ENCODE measurements at regions not wholly inside any gene's neighbourhood (a gene's known extent, or its start where the extent isn't known, plus 50 kb on each side); places are given as distances from the start of the nearest gene placed in this dataset.

- TF ChIP-seq RFX5 (IDR thresholded peaks at IDR 0.05; ENCODE audit: low read depth, low read length) = no peak
Observed at GRCh38 chr16:82535764-82536163, 91.0 kb upstream of the CDH13 start (continued).

GRCh38 chr16:82535262-82535661 lies 91.5 kb upstream of the CDH13 start:
- intact Hi-C loops (cut with micrococcal nuclease; ENCODE audit: unreplicated experiment) = no loop called here
- SMC1A ChIA-PET (ENCODE audit: uncharacterized antibody, unreplicated experiment) = no interaction called here
- RAD21 ChIA-PET (ENCODE audit: unreplicated experiment) = no interaction called here
- Histone ChIP-seq H3K27ac (ENCODE audit: control insufficient read depth, insufficient read depth) (no peak overlapping the region), H3K4me2 (ENCODE audit: control insufficient read depth, insufficient read depth) (no peak overlapping the region), H3K4me1 (ENCODE audit: control insufficient read depth, insufficient read depth, low read length) (no peaks in the 10 kb centered on the region), H3K79me2 (ENCODE audit: control insufficient read depth, insufficient read depth, low read length) (no peaks in the 10 kb centered on the region), H3K9ac (ENCODE audit: control insufficient read depth, insufficient read depth, low read length) (no peak overlapping the region), H2AFZ (ENCODE audit: control insufficient read depth, low read depth, low read length) (no peak overlapping the region), H3K27me3 (replicated peaks in 1 of 2; ENCODE audit: control insufficient read depth in 2 of 2, insufficient read depth in 2 of 2, low read length in 1 of 2) (no peaks in the 10 kb centered on the region), H3K36me3 (ENCODE audit: control insufficient read depth in 2 of 2, insufficient read depth in 2 of 2, low read length in 1 of 2) (no peaks in the 10 kb centered on the region), H3K9me3 (replicated peaks; ENCODE audit: control insufficient read depth, insufficient read depth, low read length) (no peaks in the 10 kb centered on the region), H3K4me3 (no peak overlapping the region), H4K20me1 (ENCODE audit: control insufficient read depth, insufficient read depth) (no peaks in the 10 kb centered on the region)
- no peak for FAIRE-seq
- CTCF ChIA-PET = no interaction called here
- no peak for DNase-seq (ENCODE audit: low read depth, low spot score)
- WGBS (ENCODE audit: insufficient coverage, insufficient replicate concordance, low lambda C conversion rate, missing lambda C conversion rate) = 32% methylated on average over 4 of the region's 4 CpGs
- BruUV-seq (replicated peaks) = no TSS peak
- TF ChIP-seq ZNF217 (IDR thresholded peaks at IDR 0.05) (no peak), NR2C2 (IDR thresholded peaks at IDR 0.05; ENCODE audit: borderline replicate concordance, control insufficient read depth, insufficient read length, low read depth) (no peak), HDAC2 (IDR thresholded peaks at IDR 0.05) (no peak), E4F1 (IDR thresholded peaks at IDR 0.05; ENCODE audit: borderline replicate concordance, partially characterized antibody) (no peak), GABPA (IDR thresholded peaks at IDR 0.05; ENCODE audit: low read depth) (no peak), CHD1 (IDR thresholded peaks at IDR 0.05; ENCODE audit: low read depth, low read length) (no peak)
- in situ Hi-C loops (cut with MboI) = no loop called here
- POLR2A ChIA-PET = no interaction called here
- no peak for ATAC-seq

Measured in GM12878 (cell line).